H1 (cell line): ENCODE measurements at regions not wholly inside any gene's neighbourhood (a gene's known extent, or its start where the extent isn't known, plus 50 kb on each side); places are given as distances from the start of the nearest gene placed in this dataset.

ENCODE experiments used
- CTCF ChIA-PET: fragments of 300-600 bp; sonication (Branson Sonifier 250); formaldehyde crosslinking; loops from one replicate; lab custom pipeline; 2021; ENCODE audit not compliant: partially characterized antibody; lab: Charles Lee
- POLR2A ChIA-PET: fragments of 300-600 bp; sonication (Branson Sonifier 250); formaldehyde crosslinking; loops from one replicate; lab custom pipeline; 2021; ENCODE audit warnings: inconsistent platforms; ENCODE audit not compliant: partially characterized antibody; lab: Charles Lee
- DNase-seq, 2 experiments: peaks; one replicate each; pipeline versions ENCODE4 v3.0.0 to v3.0.0-alpha.2; 2010 to 2022; ENCODE audit warnings: low spot score in 2 of 2, low read depth in 1 of 2, mixed read lengths in 1 of 2
- FAIRE-seq: peaks from 2 replicates; lab custom pipeline; 2011; peaks lifted over from hg19 to GRCh38; lab: Jason Lieb, UNC
- H2AFZ ChIP-seq: 2 replicates; pipeline ENCODE4 v1.8.1; 2012; ENCODE audit warnings: low read length, inconsistent platforms
- H2AK5ac ChIP-seq: 2 replicates; pipeline ENCODE4 v1.6.1; 2013; ENCODE audit warnings: low read depth, low read length
- H2BK120ac ChIP-seq: replicated peaks from 2 replicates; pipeline ENCODE3; 2013; ENCODE audit warnings: low read depth, low read length, inconsistent platforms
- H2BK12ac ChIP-seq: 2 replicates; pipeline ENCODE4 v1.6.1; 2013; ENCODE audit warnings: low read depth, low read length
- H2BK15ac ChIP-seq: 2 replicates; pipeline ENCODE4 v1.6.1; 2013; ENCODE audit warnings: low read length
- H2BK20ac ChIP-seq: 2 replicates; pipeline ENCODE4 v1.6.1; 2013; ENCODE audit warnings: low read length
- H2BK5ac ChIP-seq: 2 replicates; pipeline ENCODE4 v1.6.1; 2013; ENCODE audit warnings: low read depth, low read length
- H3K14ac ChIP-seq: 2 replicates; pipeline ENCODE4 v1.6.1; 2013; ENCODE audit warnings: inconsistent platforms; ENCODE audit not compliant: insufficient read length
- H3K18ac ChIP-seq: 2 replicates; pipeline ENCODE4 v1.6.1; 2013; ENCODE audit warnings: low read length; ENCODE audit errors: extremely low read depth
- H3K23ac ChIP-seq: 2 replicates; pipeline ENCODE4 v1.6.1; 2013; ENCODE audit warnings: inconsistent platforms; ENCODE audit not compliant: insufficient read length
- H3K23me2 ChIP-seq: 2 replicates; pipeline ENCODE4 v1.6.1; 2013; ENCODE audit warnings: low read depth, low read length
- H3K27ac ChIP-seq: 2 replicates; pipeline ENCODE4 v1.6.1; 2011; ENCODE audit warnings: low read depth, low read length, inconsistent platforms
- H3K27me3 ChIP-seq, 4 experiments: replicated peaks in 1 of 4; 1 replicate in 1 of 4; 2 replicates in 3 of 4; pipeline versions ENCODE4 v1.6.1 to v1.8.1; 2011 to 2013; ENCODE audit warnings: low read length in 3 of 4, mild to moderate bottlenecking in 3 of 4, inconsistent platforms in 2 of 4, mixed read lengths in 2 of 4, moderate library complexity in 1 of 4; ENCODE audit not compliant: control insufficient read depth in 3 of 4, insufficient read depth in 3 of 4; ENCODE audit errors: extremely low read depth in 1 of 4
- H3K36me3 ChIP-seq, 4 experiments: 2 replicates each; pipeline versions ENCODE4 v1.6.1 to v1.8.1; 2011 to 2013; ENCODE audit warnings: mild to moderate bottlenecking in 4 of 4, low read length in 3 of 4, moderate library complexity in 2 of 4, control low read depth in 1 of 4, inconsistent platforms in 1 of 4; ENCODE audit not compliant: insufficient read depth in 4 of 4, control insufficient read depth in 2 of 4
- H3K4ac ChIP-seq: replicated peaks from 2 replicates; pipeline ENCODE3; 2013; ENCODE audit warnings: low read length, low read depth, mixed read lengths, inconsistent platforms; ENCODE audit not compliant: insufficient read length
- H3K4me1 ChIP-seq, 4 experiments: replicated peaks in 1 of 4; 1 replicate in 1 of 4; 2 replicates in 3 of 4; pipeline versions ENCODE4 v1.6.1 to v1.8.1; 2011 to 2013; ENCODE audit warnings: low read length in 3 of 4, inconsistent platforms in 2 of 4, mixed read lengths in 1 of 4; ENCODE audit not compliant: insufficient read depth in 4 of 4, control insufficient read depth in 3 of 4
- H3K4me2 ChIP-seq, 2 experiments: 2 replicates each; pipeline versions ENCODE4 v1.6.1 to v1.8.1; 2011 to 2013; ENCODE audit warnings: low read depth in 2 of 2, low read length in 2 of 2, control low read depth in 1 of 2, inconsistent platforms in 1 of 2, mild to moderate bottlenecking in 1 of 2; ENCODE audit not compliant: insufficient read depth in 1 of 2
- H3K4me3 ChIP-seq, 4 experiments: fragments of 200-600, 300-600 bp in 1 of 4; sonication (generic), shearing (Covaris generic), sonication (Bioruptor Twin) in 1 of 4; 2 replicates each; pipeline versions ENCODE4 v1.5.1 to v1.8.1; 2011 to 2016; ENCODE audit warnings: low read length in 4 of 4, low read depth in 3 of 4, control low read depth in 2 of 4, inconsistent platforms in 2 of 4, mild to moderate bottlenecking in 2 of 4, mixed read lengths in 1 of 4, moderate library complexity in 1 of 4; ENCODE audit not compliant: insufficient read depth in 2 of 4; ENCODE audit errors: extremely low read depth in 1 of 4
- H3K56ac ChIP-seq: replicated peaks from 2 replicates; pipeline ENCODE3; 2013; ENCODE audit warnings: low read depth, mild to moderate bottlenecking, mixed read lengths, low read length, inconsistent platforms; ENCODE audit not compliant: insufficient read length
- H3K79me1 ChIP-seq: 2 replicates; pipeline ENCODE4 v1.6.1; 2013; ENCODE audit warnings: low read depth, low read length, control low read depth
- H3K79me2 ChIP-seq, 2 experiments: 2 replicates each; pipeline versions ENCODE4 v1.6.1 to v1.8.1; 2012 to 2013; ENCODE audit warnings: low read length in 2 of 2, mild to moderate bottlenecking in 2 of 2, inconsistent platforms in 1 of 2; ENCODE audit not compliant: insufficient read depth in 2 of 2, control insufficient read depth in 1 of 2
- H3K9ac ChIP-seq, 4 experiments: replicated peaks in 1 of 4; 1 replicate in 1 of 4; 2 replicates in 3 of 4; pipeline versions ENCODE4 v1.6.1 to v1.8.1; 2011 to 2013; ENCODE audit warnings: low read depth in 3 of 4, low read length in 3 of 4, control low read depth in 2 of 4, mild to moderate bottlenecking in 2 of 4, moderate library complexity in 2 of 4, inconsistent platforms in 1 of 4; ENCODE audit errors: extremely low read depth in 1 of 4
- H3K9me3 ChIP-seq, 2 experiments: 2 replicates each; pipeline versions ENCODE4 v1.6.1 to v1.8.1; 2012 to 2013; ENCODE audit warnings: mild to moderate bottlenecking in 2 of 2, moderate library complexity in 2 of 2, control low read depth in 1 of 2, inconsistent platforms in 1 of 2, low read depth in 1 of 2, low read length in 1 of 2, mixed read lengths in 1 of 2; ENCODE audit not compliant: insufficient read depth in 2 of 2
- H4K20me1 ChIP-seq, 2 experiments: replicated peaks in 1 of 2; 2 replicates each; pipeline versions ENCODE3 to v1.8.1; 2011 to 2013; ENCODE audit warnings: inconsistent platforms in 2 of 2, low read length in 2 of 2, mild to moderate bottlenecking in 1 of 2; ENCODE audit not compliant: insufficient read depth in 2 of 2, control insufficient read depth in 1 of 2
- H4K5ac ChIP-seq: 2 replicates; pipeline ENCODE4 v1.6.1; 2013; ENCODE audit warnings: low read length, low read depth, mixed read lengths, inconsistent platforms; ENCODE audit not compliant: insufficient read length
- H4K8ac ChIP-seq: 2 replicates; pipeline ENCODE4 v1.8.0; 2013; ENCODE audit warnings: mild to moderate bottlenecking, moderate library complexity, low read length, inconsistent platforms; ENCODE audit not compliant: insufficient read depth; ENCODE audit errors: extremely low read depth
- H4K91ac ChIP-seq: replicated peaks from 2 replicates; pipeline ENCODE3; 2013; ENCODE audit warnings: low read length, mixed read lengths, inconsistent platforms; ENCODE audit not compliant: insufficient read length
- ASH2L ChIP-seq: fragments of 200-600, 300-600 bp; sonication (generic); IDR thresholded peaks from one replicate; pipeline ENCODE4 v1.7.1; 2017; ENCODE audit warnings: low read length
- CBX8 ChIP-seq: fragments of 300-800, 300-1000 bp; sonication (generic); IDR thresholded peaks from 2 replicates; pipeline ENCODE4 v1.7.1; 2016; ENCODE audit warnings: low read depth, low read length, borderline replicate concordance
- EGR1 ChIP-seq: IDR thresholded peaks from 2 replicates; pipeline ENCODE4 v1.6.1; 2011; ENCODE audit warnings: low read depth, low read length, borderline replicate concordance
- EP300 ChIP-seq, 2 experiments: IDR thresholded peaks; 1 replicate in 1 of 2; 2 replicates in 1 of 2; pipeline ENCODE4 v1.6.1; 2011 to 2012; ENCODE audit warnings: low read depth in 2 of 2, low read length in 2 of 2, mild to moderate bottlenecking in 2 of 2, borderline replicate concordance in 1 of 2, inconsistent platforms in 1 of 2, moderate library complexity in 1 of 2
- GABPA ChIP-seq: IDR thresholded peaks from 2 replicates; pipeline ENCODE4 v1.6.1; 2011; ENCODE audit warnings: mild to moderate bottlenecking, low read length, moderate library complexity, borderline replicate concordance; ENCODE audit not compliant: insufficient read depth
- KDM4A ChIP-seq: IDR thresholded peaks from one replicate; pipeline ENCODE4 v1.7.1; 2012; ENCODE audit warnings: low read depth, mild to moderate bottlenecking, moderate library complexity, low read length, inconsistent platforms; ENCODE audit not compliant: severe bottlenecking
- KDM5A ChIP-seq: fragments of 200-600 bp; IDR thresholded peaks from 2 replicates; pipeline ENCODE4 v1.7.1; 2012; ENCODE audit warnings: mild to moderate bottlenecking, low read length, inconsistent platforms, mixed read lengths
- MAFK ChIP-seq: IDR thresholded peaks from 2 replicates; pipeline ENCODE4 v1.6.1; 2012; ENCODE audit warnings: low read depth, mild to moderate bottlenecking, improper control_type of control experiment, low read length
- POU5F1 ChIP-seq: IDR thresholded peaks from 2 replicates; pipeline ENCODE4 v1.6.1; 2011; ENCODE audit warnings: low read depth, mild to moderate bottlenecking, low read length, moderate library complexity
- RAD21 ChIP-seq, 2 experiments: IDR thresholded peaks in 1 of 2; conservative IDR thresholded peaks in 1 of 2; 2 replicates each; pipeline ENCODE4 v1.6.1; 2011; ENCODE audit warnings: low read depth in 2 of 2, low read length in 2 of 2, improper control_type of control experiment in 1 of 2, inconsistent platforms in 1 of 2, mild to moderate bottlenecking in 1 of 2, moderate library complexity in 1 of 2
- SAP30 ChIP-seq: fragments of 300-600 bp; sonication (generic); IDR thresholded peaks from 2 replicates; pipeline ENCODE4 v1.7.1; 2012; ENCODE audit warnings: low read length, moderate library complexity, mild to moderate bottlenecking, inconsistent platforms; ENCODE audit not compliant: insufficient read depth, insufficient replicate concordance
- SP2 ChIP-seq: IDR thresholded peaks from 2 replicates; pipeline ENCODE4 v1.6.1; 2012; ENCODE audit warnings: mild to moderate bottlenecking, low read length, inconsistent platforms
- TCF12 ChIP-seq: IDR thresholded peaks from 2 replicates; pipeline ENCODE4 v1.6.1; 2011; ENCODE audit warnings: low read depth, mild to moderate bottlenecking, low read length
- ZNF274 ChIP-seq: IDR thresholded peaks from 2 replicates; pipeline ENCODE4 v1.7.0; 2012; ENCODE audit warnings: low read length, borderline replicate concordance; ENCODE audit errors: extremely low read depth
- WGBS, 2 experiments: shearing (Covaris generic) in 1 of 2; methylation state at CpG; one replicate each; pipeline versions ENCODE4 v1.1.6 to v1.1.7; 2013 to 2015; ENCODE audit warnings: low lambda C conversion rate in 2 of 2, mixed read lengths in 2 of 2, inconsistent platforms in 1 of 2, low coverage in 1 of 2, missing lambda C conversion rate in 1 of 2; ENCODE audit not compliant: insufficient replicate concordance in 2 of 2, insufficient coverage in 1 of 2, insufficient read length in 1 of 2; ENCODE audit errors: extremely low coverage in 1 of 2, missing lambda C conversion rate in 1 of 2; 5-methylcytosine and 5-hydroxymethylcytosine counted together

GRCh38 chrX:5829060-5829459 lies 399.6 kb downstream of the NLGN4X start:
- no peak overlapping the region for H3K14ac ChIP-seq
- TF ChIP-seq SAP30 (no peak), POU5F1 (no peak), KDM4A (no peak), MAFK (no peak), KDM5A (no peak), ZNF274 (no peak), SP2 (no peak), GABPA (no peak), TCF12 (no peak), RAD21 (IDR thresholded peaks at IDR 0.05 in 1 of 2, conservative IDR thresholded peaks at IDR 0.05 in 1 of 2; ENCODE audit: low read depth in 2 of 2, low read length in 2 of 2) (no peak), CBX8 (no peak), EP300 (IDR thresholded peaks at IDR 0.05; ENCODE audit: borderline replicate concordance in 1 of 2, low read depth in 2 of 2, low read length in 2 of 2) (no peak), EGR1 (no peak), ASH2L (no peak)
- TF ChIP-seq, all 59 proteins: peak for 0
- no peaks in the 10 kb centered on the region for H3K9me3 ChIP-seq
- H3K18ac ChIP-seq = no peak overlapping the region
- ChIA-PET POLR2A (no interaction called here), CTCF (no interaction called here)
- no peak overlapping the region for H3K23ac ChIP-seq
- H3K4me2 ChIP-seq = no peak overlapping the region
- H3K79me2 ChIP-seq = no peaks in the 10 kb centered on the region
- no peaks in the 10 kb centered on the region for H3K36me3 ChIP-seq
- H2BK5ac ChIP-seq = no peak overlapping the region
- no peak overlapping the region for H3K56ac ChIP-seq
- no peak for DNase-seq
- H3K4me3 ChIP-seq = no peak overlapping the region
- no peaks in the 10 kb centered on the region for H3K4me1 ChIP-seq
- no peaks in the 10 kb centered on the region for H3K79me1 ChIP-seq
- no peak overlapping the region for H2AFZ ChIP-seq
- no peaks in the 10 kb centered on the region for H3K27me3 ChIP-seq
- H2BK15ac ChIP-seq = no peak overlapping the region
- WGBS, 2 experiments = 91% methylated on average over 5 of the region's 6 CpGs; no CpG with 5 or more reads in 1 of the 2 experiments
- H2BK120ac ChIP-seq = no peak overlapping the region
- no peak overlapping the region for H3K9ac ChIP-seq
- no peaks in the 10 kb centered on the region for H4K20me1 ChIP-seq
- FAIRE-seq = no peak
- no peaks in the 10 kb centered on the region for H3K23me2 ChIP-seq
- no peak overlapping the region for H2BK12ac ChIP-seq
- H4K91ac ChIP-seq = no peak overlapping the region
- H3K27ac ChIP-seq = no peak overlapping the region
- no peak overlapping the region for H2AK5ac ChIP-seq
- no peak overlapping the region for H3K4ac ChIP-seq
- no peak overlapping the region for H4K5ac ChIP-seq
- no peak overlapping the region for H4K8ac ChIP-seq
- H2BK20ac ChIP-seq = no peak overlapping the region
